ENCODE measurements at regions not wholly inside any gene's neighbourhood (a gene's known extent, or its start where the extent isn't known, plus 50 kb on each side); places are given as distances from the start of the nearest gene placed in this dataset.

DNA sequence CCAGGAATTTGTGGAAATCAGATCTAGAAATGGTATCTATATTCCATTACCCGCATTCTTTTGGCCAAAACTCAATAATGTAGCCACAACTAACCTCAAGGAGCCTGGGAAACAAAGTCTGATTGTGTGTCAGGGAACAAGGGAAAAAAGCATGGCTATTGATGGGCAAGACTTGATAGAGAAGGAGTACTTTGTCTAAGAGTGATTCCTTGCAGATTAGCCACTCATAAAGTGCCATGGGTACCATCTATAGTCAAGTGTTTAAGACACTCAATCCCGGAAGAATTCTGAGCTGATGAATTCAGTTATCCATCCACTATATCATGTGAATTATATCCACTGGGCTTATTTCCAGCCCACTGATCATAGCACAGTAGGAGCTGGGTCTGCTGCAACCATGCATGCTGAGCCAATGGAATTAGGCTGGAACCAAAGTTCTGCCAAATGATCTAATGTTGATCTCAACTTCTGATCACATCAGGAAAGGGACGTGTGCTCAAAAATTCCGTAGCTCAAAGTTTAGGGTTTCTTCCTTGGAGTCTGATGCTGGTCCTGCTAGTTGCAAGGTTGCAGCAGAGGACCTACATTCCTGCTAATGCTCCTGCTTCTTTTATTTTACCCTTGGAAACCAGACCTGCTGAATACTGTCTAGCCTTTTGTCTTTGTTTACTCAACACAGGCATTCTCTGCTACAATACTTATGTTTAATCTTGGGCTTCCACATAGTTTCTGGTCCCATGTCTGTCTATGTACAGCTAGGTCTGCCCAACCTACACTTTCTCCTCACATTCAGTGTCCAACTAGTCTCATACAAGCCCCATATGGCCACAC is 629.7 kb downstream of the IRS1 start:
- TF ChIP-seq FOXA2 (IDR thresholded peaks at IDR 0.05) (no peak), SP1 (IDR thresholded peaks at IDR 0.05) (no peak)
- WGBS = 86% methylated on average over 4 of the region's 4 CpGs
- no peaks in the 10 kb centered on the region for H3K9me3 ChIP-seq (ENCODE audit: control insufficient read depth in 4 of 4, low read length in 3 of 4)
- H3K4me3 ChIP-seq (ENCODE audit: low read depth in 1 of 3, low read length in 3 of 3) = no peak overlapping the region
- H3K27me3 ChIP-seq (ENCODE audit: control insufficient read depth in 4 of 4, insufficient read depth in 4 of 4, low read length in 3 of 4) = no peaks in the 10 kb centered on the region
- peaks cover 0 to 20% (median 6%) of the 10 kb centered on the region in 4 donors for H3K4me1 ChIP-seq (ENCODE audit: control insufficient read depth in 4 of 4, insufficient read depth in 4 of 4, low read length in 3 of 4)
- no peak for DNase-seq (ENCODE audit: low spot score)
- no peak overlapping the region for H3K27ac ChIP-seq (ENCODE audit: low read depth in 1 of 2, low read length in 2 of 2)
- H3K36me3 ChIP-seq (ENCODE audit: control insufficient read depth in 4 of 4, insufficient read depth in 3 of 4, low read depth in 1 of 4, low read length in 3 of 4) = no peaks in the 10 kb centered on the region
- no peak overlapping the region for H3K9ac ChIP-seq (ENCODE audit: low read depth in 1 of 2, low read length in 2 of 2)

DNA sequence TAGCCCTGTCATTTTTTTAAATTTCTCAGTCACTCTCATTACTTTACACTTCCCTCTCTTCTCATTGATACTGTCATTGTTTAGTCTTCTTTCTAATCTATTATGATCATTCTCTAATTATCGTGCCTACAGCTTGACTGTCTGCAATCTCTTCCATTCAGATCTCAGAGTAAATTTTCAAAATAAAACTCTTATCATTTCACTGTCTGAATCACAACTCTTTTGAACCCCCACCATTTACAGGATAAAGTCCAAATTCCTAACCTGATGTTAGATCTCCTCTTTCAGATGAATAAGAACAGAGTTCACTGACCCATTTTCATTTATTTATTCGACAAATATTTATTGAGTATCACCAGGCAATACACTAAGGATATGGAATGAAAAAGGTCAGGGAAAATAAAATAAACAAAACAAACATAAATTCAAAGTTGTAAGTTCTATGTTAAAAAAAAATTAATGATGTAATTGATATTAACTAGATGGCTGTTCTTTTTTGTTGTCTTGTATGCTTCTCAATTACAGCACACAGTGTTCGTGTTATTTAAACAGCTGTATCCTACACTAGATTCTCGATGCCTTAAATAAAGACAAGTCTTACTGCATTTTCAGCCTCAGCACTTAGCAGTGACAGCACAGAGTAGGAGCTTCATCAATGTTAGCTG is 631.0 kb downstream of the IRS1 start:
- peak overlapping the region in 1 of 2 donors; percentile 51 for H3K27ac ChIP-seq (ENCODE audit: low read depth in 1 of 2, low read length in 2 of 2)
- H3K36me3 ChIP-seq (ENCODE audit: control insufficient read depth in 4 of 4, insufficient read depth in 3 of 4, low read depth in 1 of 4, low read length in 3 of 4) = no peaks in the 10 kb centered on the region
- 32% methylated on average over 4 of the region's 4 CpGs for WGBS

More for the DNA sequence above, 631.0 kb downstream of the IRS1 start:
- Histone ChIP-seq H3K9me3 (ENCODE audit: control insufficient read depth in 4 of 4, low read length in 3 of 4) (no peaks in the 10 kb centered on the region), H3K4me1 (ENCODE audit: control insufficient read depth in 4 of 4, insufficient read depth in 4 of 4, low read length in 3 of 4) (peaks cover 0 to 20% (median 6%) of the 10 kb centered on the region in 4 donors), H3K4me3 (ENCODE audit: low read depth in 1 of 3, low read length in 3 of 3) (no peak overlapping the region), H3K9ac (ENCODE audit: low read depth in 1 of 2, low read length in 2 of 2) (peak overlapping the region in 1 of 2 donors; percentile 42), H3K27me3 (ENCODE audit: control insufficient read depth in 4 of 4, insufficient read depth in 4 of 4, low read length in 3 of 4) (no peaks in the 10 kb centered on the region)
- peak; percentile 60 for TF ChIP-seq SP1 (IDR thresholded peaks at IDR 0.05)
- peak in 1 of 2 donors; percentile 30 for TF ChIP-seq RAD21 (IDR thresholded peaks at IDR 0.05)
- TF ChIP-seq HNF4G (IDR thresholded peaks at IDR 0.05) = peak; percentile 67
- TF ChIP-seq, protein P1, sequence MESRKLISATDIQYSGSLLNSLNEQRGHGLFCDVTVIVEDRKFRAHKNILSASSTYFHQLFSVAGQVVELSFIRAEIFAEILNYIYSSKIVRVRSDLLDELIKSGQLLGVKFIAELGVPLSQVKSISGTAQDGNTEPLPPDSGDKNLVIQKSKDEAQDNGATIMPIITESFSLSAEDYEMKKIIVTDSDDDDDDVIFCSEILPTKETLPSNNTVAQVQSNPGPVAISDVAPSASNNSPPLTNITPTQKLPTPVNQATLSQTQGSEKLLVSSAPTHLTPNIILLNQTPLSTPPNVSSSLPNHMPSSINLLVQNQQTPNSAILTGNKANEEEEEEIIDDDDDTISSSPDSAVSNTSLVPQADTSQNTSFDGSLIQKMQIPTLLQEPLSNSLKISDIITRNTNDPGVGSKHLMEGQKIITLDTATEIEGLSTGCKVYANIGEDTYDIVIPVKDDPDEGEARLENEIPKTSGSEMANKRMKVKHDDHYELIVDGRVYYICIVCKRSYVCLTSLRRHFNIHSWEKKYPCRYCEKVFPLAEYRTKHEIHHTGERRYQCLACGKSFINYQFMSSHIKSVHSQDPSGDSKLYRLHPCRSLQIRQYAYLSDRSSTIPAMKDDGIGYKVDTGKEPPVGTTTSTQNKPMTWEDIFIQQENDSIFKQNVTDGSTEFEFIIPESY (IDR thresholded peaks at IDR 0.05) = no peak
- TF ChIP-seq, protein P2, sequence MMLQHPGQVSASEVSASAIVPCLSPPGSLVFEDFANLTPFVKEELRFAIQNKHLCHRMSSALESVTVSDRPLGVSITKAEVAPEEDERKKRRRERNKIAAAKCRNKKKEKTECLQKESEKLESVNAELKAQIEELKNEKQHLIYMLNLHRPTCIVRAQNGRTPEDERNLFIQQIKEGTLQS (IDR thresholded peaks at IDR 0.05) = no peak
- TF ChIP-seq TAF1 (conservative IDR thresholded peaks at IDR 0.05) = no peak
- no peak for TF ChIP-seq FOXA1 (IDR thresholded peaks at IDR 0.05)
- TF ChIP-seq EGR1 (IDR thresholded peaks at IDR 0.05; ENCODE audit: low read depth in 2 of 2) = no peak
- TF ChIP-seq RXRA (IDR thresholded peaks at IDR 0.05) = peak; percentile 84 to 89
- TF ChIP-seq JUND (IDR thresholded peaks at IDR 0.05) = peak in 1 of 2 donors; percentile 30
- peak; percentile 41 for TF ChIP-seq YY1 (IDR thresholded peaks at IDR 0.05)
- no peak for TF ChIP-seq NR2F2 (IDR thresholded peaks at IDR 0.05)
- TF ChIP-seq, protein P3, sequence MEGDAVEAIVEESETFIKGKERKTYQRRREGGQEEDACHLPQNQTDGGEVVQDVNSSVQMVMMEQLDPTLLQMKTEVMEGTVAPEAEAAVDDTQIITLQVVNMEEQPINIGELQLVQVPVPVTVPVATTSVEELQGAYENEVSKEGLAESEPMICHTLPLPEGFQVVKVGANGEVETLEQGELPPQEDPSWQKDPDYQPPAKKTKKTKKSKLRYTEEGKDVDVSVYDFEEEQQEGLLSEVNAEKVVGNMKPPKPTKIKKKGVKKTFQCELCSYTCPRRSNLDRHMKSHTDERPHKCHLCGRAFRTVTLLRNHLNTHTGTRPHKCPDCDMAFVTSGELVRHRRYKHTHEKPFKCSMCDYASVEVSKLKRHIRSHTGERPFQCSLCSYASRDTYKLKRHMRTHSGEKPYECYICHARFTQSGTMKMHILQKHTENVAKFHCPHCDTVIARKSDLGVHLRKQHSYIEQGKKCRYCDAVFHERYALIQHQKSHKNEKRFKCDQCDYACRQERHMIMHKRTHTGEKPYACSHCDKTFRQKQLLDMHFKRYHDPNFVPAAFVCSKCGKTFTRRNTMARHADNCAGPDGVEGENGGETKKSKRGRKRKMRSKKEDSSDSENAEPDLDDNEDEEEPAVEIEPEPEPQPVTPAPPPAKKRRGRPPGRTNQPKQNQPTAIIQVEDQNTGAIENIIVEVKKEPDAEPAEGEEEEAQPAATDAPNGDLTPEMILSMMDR (IDR thresholded peaks at IDR 0.05; ENCODE audit: low read depth, low read length, missing input control) = no peak
- TF ChIP-seq GABPA (IDR thresholded peaks at IDR 0.05 in 1 of 2, conservative IDR thresholded peaks at IDR 0.05 in 1 of 2) = no peak
- TF ChIP-seq, protein P4, sequence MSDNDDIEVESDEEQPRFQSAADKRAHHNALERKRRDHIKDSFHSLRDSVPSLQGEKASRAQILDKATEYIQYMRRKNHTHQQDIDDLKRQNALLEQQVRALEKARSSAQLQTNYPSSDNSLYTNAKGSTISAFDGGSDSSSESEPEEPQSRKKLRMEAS (IDR thresholded peaks at IDR 0.05) = peak; percentile 24
- TF ChIP-seq HNF4A (conservative IDR thresholded peaks at IDR 0.05) = peak; percentile 90 to 91
- TF ChIP-seq, protein P5, sequence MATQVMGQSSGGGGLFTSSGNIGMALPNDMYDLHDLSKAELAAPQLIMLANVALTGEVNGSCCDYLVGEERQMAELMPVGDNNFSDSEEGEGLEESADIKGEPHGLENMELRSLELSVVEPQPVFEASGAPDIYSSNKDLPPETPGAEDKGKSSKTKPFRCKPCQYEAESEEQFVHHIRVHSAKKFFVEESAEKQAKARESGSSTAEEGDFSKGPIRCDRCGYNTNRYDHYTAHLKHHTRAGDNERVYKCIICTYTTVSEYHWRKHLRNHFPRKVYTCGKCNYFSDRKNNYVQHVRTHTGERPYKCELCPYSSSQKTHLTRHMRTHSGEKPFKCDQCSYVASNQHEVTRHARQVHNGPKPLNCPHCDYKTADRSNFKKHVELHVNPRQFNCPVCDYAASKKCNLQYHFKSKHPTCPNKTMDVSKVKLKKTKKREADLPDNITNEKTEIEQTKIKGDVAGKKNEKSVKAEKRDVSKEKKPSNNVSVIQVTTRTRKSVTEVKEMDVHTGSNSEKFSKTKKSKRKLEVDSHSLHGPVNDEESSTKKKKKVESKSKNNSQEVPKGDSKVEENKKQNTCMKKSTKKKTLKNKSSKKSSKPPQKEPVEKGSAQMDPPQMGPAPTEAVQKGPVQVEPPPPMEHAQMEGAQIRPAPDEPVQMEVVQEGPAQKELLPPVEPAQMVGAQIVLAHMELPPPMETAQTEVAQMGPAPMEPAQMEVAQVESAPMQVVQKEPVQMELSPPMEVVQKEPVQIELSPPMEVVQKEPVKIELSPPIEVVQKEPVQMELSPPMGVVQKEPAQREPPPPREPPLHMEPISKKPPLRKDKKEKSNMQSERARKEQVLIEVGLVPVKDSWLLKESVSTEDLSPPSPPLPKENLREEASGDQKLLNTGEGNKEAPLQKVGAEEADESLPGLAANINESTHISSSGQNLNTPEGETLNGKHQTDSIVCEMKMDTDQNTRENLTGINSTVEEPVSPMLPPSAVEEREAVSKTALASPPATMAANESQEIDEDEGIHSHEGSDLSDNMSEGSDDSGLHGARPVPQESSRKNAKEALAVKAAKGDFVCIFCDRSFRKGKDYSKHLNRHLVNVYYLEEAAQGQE (IDR thresholded peaks at IDR 0.05) = no peak
- TF ChIP-seq FOXA2 (IDR thresholded peaks at IDR 0.05) = no peak
- DNase-seq (ENCODE audit: low spot score) = no peak

Data from liver (tissue), 8 donors.